ENCODE measurements at regions not wholly inside any gene's neighbourhood (a gene's known extent, or its start where the extent isn't known, plus 50 kb on each side); places are given as distances from the start of the nearest gene placed in this dataset.

DNA sequence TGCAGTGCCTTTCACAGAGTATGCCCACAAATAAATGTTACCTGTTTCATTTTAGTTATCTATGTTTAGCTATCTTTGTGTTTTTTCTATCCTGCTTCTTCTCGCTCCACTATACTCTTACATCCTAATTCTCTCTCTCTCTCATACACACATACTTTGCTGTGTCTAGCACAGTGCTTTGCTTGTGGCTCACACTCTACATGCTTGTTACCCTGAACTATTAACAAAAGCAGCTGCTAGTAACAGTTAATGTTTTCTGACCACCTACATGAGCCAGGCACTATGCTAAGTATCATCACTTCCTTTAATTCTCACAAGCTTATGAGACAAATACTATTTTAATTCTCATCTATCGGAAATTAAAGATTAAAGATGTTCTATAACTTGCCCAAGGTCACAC is 390.5 kb upstream of the HNRNPA3 start:
- no peak for TF ChIP-seq POLR2A (IDR thresholded peaks at IDR 0.05)
- TF ChIP-seq, protein P1, sequence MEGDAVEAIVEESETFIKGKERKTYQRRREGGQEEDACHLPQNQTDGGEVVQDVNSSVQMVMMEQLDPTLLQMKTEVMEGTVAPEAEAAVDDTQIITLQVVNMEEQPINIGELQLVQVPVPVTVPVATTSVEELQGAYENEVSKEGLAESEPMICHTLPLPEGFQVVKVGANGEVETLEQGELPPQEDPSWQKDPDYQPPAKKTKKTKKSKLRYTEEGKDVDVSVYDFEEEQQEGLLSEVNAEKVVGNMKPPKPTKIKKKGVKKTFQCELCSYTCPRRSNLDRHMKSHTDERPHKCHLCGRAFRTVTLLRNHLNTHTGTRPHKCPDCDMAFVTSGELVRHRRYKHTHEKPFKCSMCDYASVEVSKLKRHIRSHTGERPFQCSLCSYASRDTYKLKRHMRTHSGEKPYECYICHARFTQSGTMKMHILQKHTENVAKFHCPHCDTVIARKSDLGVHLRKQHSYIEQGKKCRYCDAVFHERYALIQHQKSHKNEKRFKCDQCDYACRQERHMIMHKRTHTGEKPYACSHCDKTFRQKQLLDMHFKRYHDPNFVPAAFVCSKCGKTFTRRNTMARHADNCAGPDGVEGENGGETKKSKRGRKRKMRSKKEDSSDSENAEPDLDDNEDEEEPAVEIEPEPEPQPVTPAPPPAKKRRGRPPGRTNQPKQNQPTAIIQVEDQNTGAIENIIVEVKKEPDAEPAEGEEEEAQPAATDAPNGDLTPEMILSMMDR (IDR thresholded peaks at IDR 0.05): no peak
